ENCODE measurements at regions not wholly inside any gene's neighbourhood (a gene's known extent, or its start where the extent isn't known, plus 50 kb on each side); places are given as distances from the start of the nearest gene placed in this dataset.

DNA sequence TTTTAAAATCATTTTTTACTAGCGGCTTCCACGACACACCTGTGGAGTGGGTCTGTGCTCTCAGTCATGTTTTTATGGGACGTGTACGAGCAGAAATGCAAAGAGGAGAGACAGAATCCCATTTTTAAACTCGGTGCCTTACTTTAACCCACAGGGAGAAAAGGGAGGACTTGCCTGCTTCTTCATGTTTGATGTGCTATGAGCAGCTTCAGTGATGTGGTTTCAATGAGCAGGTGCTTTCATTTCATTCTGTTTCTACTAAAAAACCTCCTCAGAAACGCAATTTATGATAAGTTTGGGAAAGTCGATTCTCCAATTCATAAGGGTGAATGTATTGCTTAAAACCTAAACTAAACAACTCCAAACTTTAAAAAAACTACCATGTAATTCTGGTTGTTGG, 537.2 kb downstream of the GATA3 start:
- TF ChIP-seq GABPA (IDR thresholded peaks at IDR 0.05 in 1 of 2, conservative IDR thresholded peaks at IDR 0.05 in 1 of 2) (no peak), HNF4A (conservative IDR thresholded peaks at IDR 0.05) (no peak), NR2F2 (IDR thresholded peaks at IDR 0.05) (no peak), TAF1 (conservative IDR thresholded peaks at IDR 0.05) (no peak), EGR1 (IDR thresholded peaks at IDR 0.05; ENCODE audit: low read depth in 2 of 2) (no peak), RXRA (IDR thresholded peaks at IDR 0.05) (no peak)
- TF ChIP-seq, protein P1, sequence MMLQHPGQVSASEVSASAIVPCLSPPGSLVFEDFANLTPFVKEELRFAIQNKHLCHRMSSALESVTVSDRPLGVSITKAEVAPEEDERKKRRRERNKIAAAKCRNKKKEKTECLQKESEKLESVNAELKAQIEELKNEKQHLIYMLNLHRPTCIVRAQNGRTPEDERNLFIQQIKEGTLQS (IDR thresholded peaks at IDR 0.05) = no peak
- TF ChIP-seq, protein P2, sequence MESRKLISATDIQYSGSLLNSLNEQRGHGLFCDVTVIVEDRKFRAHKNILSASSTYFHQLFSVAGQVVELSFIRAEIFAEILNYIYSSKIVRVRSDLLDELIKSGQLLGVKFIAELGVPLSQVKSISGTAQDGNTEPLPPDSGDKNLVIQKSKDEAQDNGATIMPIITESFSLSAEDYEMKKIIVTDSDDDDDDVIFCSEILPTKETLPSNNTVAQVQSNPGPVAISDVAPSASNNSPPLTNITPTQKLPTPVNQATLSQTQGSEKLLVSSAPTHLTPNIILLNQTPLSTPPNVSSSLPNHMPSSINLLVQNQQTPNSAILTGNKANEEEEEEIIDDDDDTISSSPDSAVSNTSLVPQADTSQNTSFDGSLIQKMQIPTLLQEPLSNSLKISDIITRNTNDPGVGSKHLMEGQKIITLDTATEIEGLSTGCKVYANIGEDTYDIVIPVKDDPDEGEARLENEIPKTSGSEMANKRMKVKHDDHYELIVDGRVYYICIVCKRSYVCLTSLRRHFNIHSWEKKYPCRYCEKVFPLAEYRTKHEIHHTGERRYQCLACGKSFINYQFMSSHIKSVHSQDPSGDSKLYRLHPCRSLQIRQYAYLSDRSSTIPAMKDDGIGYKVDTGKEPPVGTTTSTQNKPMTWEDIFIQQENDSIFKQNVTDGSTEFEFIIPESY (IDR thresholded peaks at IDR 0.05) = no peak
- TF ChIP-seq, protein P3, sequence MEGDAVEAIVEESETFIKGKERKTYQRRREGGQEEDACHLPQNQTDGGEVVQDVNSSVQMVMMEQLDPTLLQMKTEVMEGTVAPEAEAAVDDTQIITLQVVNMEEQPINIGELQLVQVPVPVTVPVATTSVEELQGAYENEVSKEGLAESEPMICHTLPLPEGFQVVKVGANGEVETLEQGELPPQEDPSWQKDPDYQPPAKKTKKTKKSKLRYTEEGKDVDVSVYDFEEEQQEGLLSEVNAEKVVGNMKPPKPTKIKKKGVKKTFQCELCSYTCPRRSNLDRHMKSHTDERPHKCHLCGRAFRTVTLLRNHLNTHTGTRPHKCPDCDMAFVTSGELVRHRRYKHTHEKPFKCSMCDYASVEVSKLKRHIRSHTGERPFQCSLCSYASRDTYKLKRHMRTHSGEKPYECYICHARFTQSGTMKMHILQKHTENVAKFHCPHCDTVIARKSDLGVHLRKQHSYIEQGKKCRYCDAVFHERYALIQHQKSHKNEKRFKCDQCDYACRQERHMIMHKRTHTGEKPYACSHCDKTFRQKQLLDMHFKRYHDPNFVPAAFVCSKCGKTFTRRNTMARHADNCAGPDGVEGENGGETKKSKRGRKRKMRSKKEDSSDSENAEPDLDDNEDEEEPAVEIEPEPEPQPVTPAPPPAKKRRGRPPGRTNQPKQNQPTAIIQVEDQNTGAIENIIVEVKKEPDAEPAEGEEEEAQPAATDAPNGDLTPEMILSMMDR (IDR thresholded peaks at IDR 0.05; ENCODE audit: low read depth, low read length, missing input control) = no peak
- peaks cover 0 to 6% (median 0%) of the 10 kb centered on the region in 4 donors for H3K27me3 ChIP-seq (ENCODE audit: control insufficient read depth in 4 of 4, insufficient read depth in 4 of 4, low read length in 3 of 4)
- H3K4me1 ChIP-seq (ENCODE audit: control insufficient read depth in 4 of 4, insufficient read depth in 4 of 4, low read length in 3 of 4) = no peaks in the 10 kb centered on the region
- H3K27ac ChIP-seq (ENCODE audit: low read depth in 1 of 2, low read length in 2 of 2) = no peak overlapping the region
- no peak overlapping the region for H3K4me3 ChIP-seq (ENCODE audit: low read depth in 1 of 3, low read length in 3 of 3)
- no peaks in the 10 kb centered on the region for H3K36me3 ChIP-seq (ENCODE audit: control insufficient read depth in 4 of 4, insufficient read depth in 3 of 4, low read depth in 1 of 4, low read length in 3 of 4)
- no peak overlapping the region for H3K9ac ChIP-seq (ENCODE audit: low read depth in 1 of 2, low read length in 2 of 2)
- 81% methylated on average over 7 of the region's 7 CpGs for WGBS
- no peaks in the 10 kb centered on the region for H3K9me3 ChIP-seq (ENCODE audit: control insufficient read depth in 4 of 4, low read length in 3 of 4)
- no peak for DNase-seq (ENCODE audit: low spot score)

DNA sequence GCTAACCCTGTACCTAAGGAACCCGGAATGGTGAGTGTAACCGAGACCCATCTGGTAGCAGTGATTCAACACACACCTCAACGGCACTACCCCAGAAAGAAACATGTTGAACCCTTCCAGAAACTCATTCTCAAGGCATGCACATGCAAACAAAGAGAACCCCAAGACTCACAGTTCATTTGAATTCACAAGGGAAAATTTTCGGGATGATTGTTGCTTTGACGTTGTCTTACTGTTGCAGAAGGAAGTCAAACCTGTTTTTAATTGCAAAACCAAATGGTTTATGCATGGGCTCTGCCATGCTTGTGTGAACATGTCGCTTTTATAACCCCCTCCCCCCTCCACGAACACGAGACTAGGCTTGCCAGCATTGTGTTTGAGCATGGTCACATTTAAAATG, 539.7 kb downstream of the GATA3 start:
- no peak for DNase-seq (ENCODE audit: low spot score)
- Histone ChIP-seq H3K36me3 (ENCODE audit: control insufficient read depth in 4 of 4, insufficient read depth in 3 of 4, low read depth in 1 of 4, low read length in 3 of 4) (no peaks in the 10 kb centered on the region), H3K27me3 (ENCODE audit: control insufficient read depth in 4 of 4, insufficient read depth in 4 of 4, low read length in 3 of 4) (peaks cover 0 to 6% (median 0%) of the 10 kb centered on the region in 4 donors), H3K4me3 (ENCODE audit: low read depth in 1 of 3, low read length in 3 of 3) (no peak overlapping the region), H3K9ac (ENCODE audit: low read depth in 1 of 2, low read length in 2 of 2) (no peak overlapping the region), H3K9me3 (ENCODE audit: control insufficient read depth in 4 of 4, low read length in 3 of 4) (no peaks in the 10 kb centered on the region), H3K27ac (ENCODE audit: low read depth in 1 of 2, low read length in 2 of 2) (no peak overlapping the region), H3K4me1 (ENCODE audit: control insufficient read depth in 4 of 4, insufficient read depth in 4 of 4, low read length in 3 of 4) (no peaks in the 10 kb centered on the region)
- TF ChIP-seq HNF4A (conservative IDR thresholded peaks at IDR 0.05) (no peak), SP1 (IDR thresholded peaks at IDR 0.05) (no peak), NR2F2 (IDR thresholded peaks at IDR 0.05) (no peak), EGR1 (IDR thresholded peaks at IDR 0.05; ENCODE audit: low read depth in 2 of 2) (no peak), JUND (IDR thresholded peaks at IDR 0.05) (no peak), RXRA (IDR thresholded peaks at IDR 0.05) (no peak), RAD21 (IDR thresholded peaks at IDR 0.05) (no peak), YY1 (IDR thresholded peaks at IDR 0.05) (no peak), FOXA1 (IDR thresholded peaks at IDR 0.05) (no peak), GABPA (IDR thresholded peaks at IDR 0.05 in 1 of 2, conservative IDR thresholded peaks at IDR 0.05 in 1 of 2) (no peak), FOXA2 (IDR thresholded peaks at IDR 0.05) (no peak), HNF4G (IDR thresholded peaks at IDR 0.05) (no peak), TAF1 (conservative IDR thresholded peaks at IDR 0.05) (no peak)
- TF ChIP-seq, protein P2 (IDR thresholded peaks at IDR 0.05) = no peak
- TF ChIP-seq, protein P4, sequence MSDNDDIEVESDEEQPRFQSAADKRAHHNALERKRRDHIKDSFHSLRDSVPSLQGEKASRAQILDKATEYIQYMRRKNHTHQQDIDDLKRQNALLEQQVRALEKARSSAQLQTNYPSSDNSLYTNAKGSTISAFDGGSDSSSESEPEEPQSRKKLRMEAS (IDR thresholded peaks at IDR 0.05) = no peak
- TF ChIP-seq, protein P1 (IDR thresholded peaks at IDR 0.05) = no peak
- TF ChIP-seq, protein P3 (IDR thresholded peaks at IDR 0.05; ENCODE audit: low read depth, low read length, missing input control) = no peak
- TF ChIP-seq, protein P5, sequence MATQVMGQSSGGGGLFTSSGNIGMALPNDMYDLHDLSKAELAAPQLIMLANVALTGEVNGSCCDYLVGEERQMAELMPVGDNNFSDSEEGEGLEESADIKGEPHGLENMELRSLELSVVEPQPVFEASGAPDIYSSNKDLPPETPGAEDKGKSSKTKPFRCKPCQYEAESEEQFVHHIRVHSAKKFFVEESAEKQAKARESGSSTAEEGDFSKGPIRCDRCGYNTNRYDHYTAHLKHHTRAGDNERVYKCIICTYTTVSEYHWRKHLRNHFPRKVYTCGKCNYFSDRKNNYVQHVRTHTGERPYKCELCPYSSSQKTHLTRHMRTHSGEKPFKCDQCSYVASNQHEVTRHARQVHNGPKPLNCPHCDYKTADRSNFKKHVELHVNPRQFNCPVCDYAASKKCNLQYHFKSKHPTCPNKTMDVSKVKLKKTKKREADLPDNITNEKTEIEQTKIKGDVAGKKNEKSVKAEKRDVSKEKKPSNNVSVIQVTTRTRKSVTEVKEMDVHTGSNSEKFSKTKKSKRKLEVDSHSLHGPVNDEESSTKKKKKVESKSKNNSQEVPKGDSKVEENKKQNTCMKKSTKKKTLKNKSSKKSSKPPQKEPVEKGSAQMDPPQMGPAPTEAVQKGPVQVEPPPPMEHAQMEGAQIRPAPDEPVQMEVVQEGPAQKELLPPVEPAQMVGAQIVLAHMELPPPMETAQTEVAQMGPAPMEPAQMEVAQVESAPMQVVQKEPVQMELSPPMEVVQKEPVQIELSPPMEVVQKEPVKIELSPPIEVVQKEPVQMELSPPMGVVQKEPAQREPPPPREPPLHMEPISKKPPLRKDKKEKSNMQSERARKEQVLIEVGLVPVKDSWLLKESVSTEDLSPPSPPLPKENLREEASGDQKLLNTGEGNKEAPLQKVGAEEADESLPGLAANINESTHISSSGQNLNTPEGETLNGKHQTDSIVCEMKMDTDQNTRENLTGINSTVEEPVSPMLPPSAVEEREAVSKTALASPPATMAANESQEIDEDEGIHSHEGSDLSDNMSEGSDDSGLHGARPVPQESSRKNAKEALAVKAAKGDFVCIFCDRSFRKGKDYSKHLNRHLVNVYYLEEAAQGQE (IDR thresholded peaks at IDR 0.05) = no peak
- 72% methylated on average over 8 of the region's 8 CpGs for WGBS
